Gastrocnemius medialis (tissue), 4 donors: ENCODE measurements at regions not wholly inside any gene's neighbourhood (a gene's known extent, or its start where the extent isn't known, plus 50 kb on each side); places are given as distances from the start of the nearest gene placed in this dataset.

Experiments
- CTCF ChIP-seq, 5 experiments: fragments of 450-650 bp in 3 of 5; fragments of 200-600 bp in 2 of 5; sonication (generic) in 2 of 5; IDR thresholded peaks in 4 of 5; conservative IDR thresholded peaks in 1 of 5; 1 replicate in 4 of 5; 2 replicates in 1 of 5; pipeline ENCODE4 v1.5.1; 2016 to 2019; ENCODE audit warnings: antibody characterized with exemption in 5 of 5, mild to moderate bottlenecking in 3 of 5, moderate library complexity in 3 of 5
- POLR2A ChIP-seq, 2 donors: fragments of 450-650 bp; IDR thresholded peaks; one replicate each; pipeline ENCODE4 v1.6.1; 2017; ENCODE audit warnings: antibody characterized with exemption in 2 of 2, mild to moderate bottlenecking in 2 of 2, moderate library complexity in 2 of 2

- TF ChIP-seq CTCF (IDR thresholded peaks at IDR 0.05 in 4 of 5, conservative IDR thresholded peaks at IDR 0.05 in 1 of 5) (no peak), POLR2A (IDR thresholded peaks at IDR 0.05) (no peak)
Observed at GRCh38 chr6:27546522-27546921, 73.6 kb upstream of the ZNF184 start.
